T-cell (primary cell): ENCODE measurements at regions not wholly inside any gene's neighbourhood (a gene's known extent, or its start where the extent isn't known, plus 50 kb on each side); places are given as distances from the start of the nearest gene placed in this dataset.

Source experiments
- ATAC-seq, 4 experiments: fragments of 200-7000 bp in 3 of 4; fragments of 150-1000 bp in 1 of 4; cut with Tn5 transposase; replicated peaks in 1 of 4; 1 replicate in 3 of 4; 2 replicates in 1 of 4; pipeline ENCODE4 v1.10.0; 2021; ENCODE audit warnings: moderate library complexity in 3 of 4, mild to moderate bottlenecking in 2 of 4, moderate number of reproducible peaks in 1 of 4
- CTCF ChIA-PET, 2 donors: fragments of 300-600 bp; sonication (Branson Sonifier 250); formaldehyde crosslinking; loops; one replicate each; lab custom pipeline; 2022; ENCODE audit warnings: antibody characterized with exemption in 2 of 2; lab: Charles Lee
- POLR2A ChIA-PET, 2 donors: fragments of 300-600 bp; sonication (Branson Sonifier 250); formaldehyde crosslinking; loops; one replicate each; lab custom pipeline; 2022; ENCODE audit warnings: antibody characterized with exemption in 2 of 2; lab: Charles Lee
- DNase-seq, 35 experiments: peaks; one replicate each; pipeline versions ENCODE4 v3.0.0 to v3.0.0-alpha.2; 2013 to 2023
- H3K27ac ChIP-seq: one replicate; pipeline ENCODE4 v1.5.1; 2013; ENCODE audit warnings: low read length
- H3K27me3 ChIP-seq, 2 experiments: replicated peaks in 1 of 2; 1 replicate in 1 of 2; 2 replicates in 1 of 2; pipeline versions ENCODE4 v1.6.1 to v1.7.0; 2013; ENCODE audit warnings: low read length in 1 of 2, mixed read lengths in 1 of 2; ENCODE audit not compliant: control insufficient read depth in 2 of 2, insufficient read depth in 2 of 2; ENCODE audit errors: extremely low read depth in 1 of 2
- H3K36me3 ChIP-seq, 2 donors: 1 replicate in 1 of 2; 2 replicates in 1 of 2; pipeline versions ENCODE4 v1.6.1 to v1.7.0; 2013; ENCODE audit warnings: low read length in 1 of 2; ENCODE audit not compliant: control insufficient read depth in 2 of 2, insufficient read depth in 1 of 2; ENCODE audit errors: extremely low read depth in 1 of 2
- H3K4me1 ChIP-seq, 2 experiments: 1 replicate in 1 of 2; 2 replicates in 1 of 2; pipeline versions ENCODE4 v1.6.1 to v1.7.0; 2013; ENCODE audit warnings: low read length in 2 of 2, mixed read lengths in 1 of 2; ENCODE audit not compliant: insufficient read depth in 2 of 2, control insufficient read depth in 1 of 2; ENCODE audit errors: extremely low read depth in 1 of 2
- H3K4me3 ChIP-seq, 2 donors: 1 replicate in 1 of 2; 2 replicates in 1 of 2; pipeline versions ENCODE4 v1.5.1 to v1.7.0; 2013; ENCODE audit warnings: mild to moderate bottlenecking in 2 of 2, low read length in 1 of 2, moderate library complexity in 1 of 2; ENCODE audit not compliant: control insufficient read depth in 1 of 2; ENCODE audit errors: extremely low read depth in 1 of 2
- H3K9me3 ChIP-seq: 2 replicates; pipeline ENCODE4 v1.7.0; 2013
- H3K27ac Mint-ChIP-seq, 2 donors: one replicate each; pipeline ENCODE4 v1.8.0; 2020 to 2021; ENCODE audit warnings: mild to moderate bottlenecking in 2 of 2, mixed read lengths in 2 of 2
- H3K27me3 Mint-ChIP-seq, 2 donors: one replicate each; pipeline ENCODE4 v1.8.0; 2021 to 2022; ENCODE audit warnings: mixed read lengths in 2 of 2
- H3K36me3 Mint-ChIP-seq: one replicate; pipeline ENCODE4 v1.8.0; 2021; ENCODE audit warnings: mixed read lengths
- H3K4me1 Mint-ChIP-seq, 3 donors: one replicate each; pipeline ENCODE4 v1.8.0; 2020 to 2022; ENCODE audit warnings: mixed read lengths in 3 of 3, mild to moderate bottlenecking in 1 of 3
- H3K4me3 Mint-ChIP-seq, 3 donors: one replicate each; pipeline ENCODE4 v1.8.0; 2020 to 2022; ENCODE audit warnings: mild to moderate bottlenecking in 3 of 3, mixed read lengths in 3 of 3, moderate library complexity in 3 of 3
- H3K9me3 Mint-ChIP-seq, 3 donors: one replicate each; pipeline ENCODE4 v1.8.0; 2020 to 2022; ENCODE audit warnings: mixed read lengths in 3 of 3
- WGBS: methylation state at CpG from one replicate; pipeline ENCODE4 v1.1.5; 2013; ENCODE audit warnings: missing lambda C conversion rate; ENCODE audit not compliant: insufficient coverage; 5-methylcytosine and 5-hydroxymethylcytosine counted together

- H3K4me1 Mint-ChIP-seq = peaks cover 13 to 19% (median 17%) of the 10 kb centered on the region in 3 donors
- no peaks in the 10 kb centered on the region for H3K36me3 ChIP-seq
- no peak overlapping the region for H3K4me3 Mint-ChIP-seq
- 80% methylated on average over 5 of the region's 11 CpGs for WGBS
- no peaks in the 10 kb centered on the region for H3K9me3 Mint-ChIP-seq
- H3K27ac ChIP-seq = no peak overlapping the region
- no peaks in the 10 kb centered on the region for H3K9me3 ChIP-seq
- CTCF ChIA-PET = interaction anchor here in 1 of 2 donors (0.6 kb wide), 1 partner anchor 1134 kb away, joined by 3 read pairs; no protein-coding TSS in a partner anchor
- no peak for ATAC-seq
- no peak overlapping the region for H3K27ac Mint-ChIP-seq
- DNase-seq = no peak
- peaks cover 4 to 29% of the 10 kb centered on the region in 2 donors for H3K27me3 Mint-ChIP-seq
- POLR2A ChIA-PET = no interaction called here
- H3K4me3 ChIP-seq = no peak overlapping the region
- H3K36me3 Mint-ChIP-seq = no peaks in the 10 kb centered on the region
- H3K4me1 ChIP-seq = peaks cover 0 to 8% of the 10 kb centered on the region in 2 experiments
- peaks cover 0 to 9% of the 10 kb centered on the region in 2 experiments for H3K27me3 ChIP-seq
Observed at GRCh38 chr18:57087644-57088376, 59.1 kb upstream of the BOD1L2 start.

GRCh38 chr18:57088883-57089282 is 58.0 kb upstream of the BOD1L2 start:
- H3K9me3 Mint-ChIP-seq = no peaks in the 10 kb centered on the region
- no peaks in the 10 kb centered on the region for H3K36me3 Mint-ChIP-seq
- no peaks in the 10 kb centered on the region for H3K36me3 ChIP-seq
- no peak for ATAC-seq
- H3K4me3 Mint-ChIP-seq = no peak overlapping the region
- no peak overlapping the region for H3K27ac Mint-ChIP-seq
- H3K27ac ChIP-seq = no peak overlapping the region
- CTCF ChIA-PET = no interaction called here
- no peak overlapping the region for H3K4me3 ChIP-seq
- POLR2A ChIA-PET = no interaction called here
- peaks cover 9 to 27% of the 10 kb centered on the region in 2 donors for H3K27me3 Mint-ChIP-seq
- 71% methylated on average over 4 of the region's 5 CpGs for WGBS
- peaks cover 0 to 9% of the 10 kb centered on the region in 2 experiments for H3K27me3 ChIP-seq
- H3K4me1 ChIP-seq = peaks cover 0 to 8% of the 10 kb centered on the region in 2 experiments
- no peak for DNase-seq
- H3K9me3 ChIP-seq = no peaks in the 10 kb centered on the region
- H3K4me1 Mint-ChIP-seq = peaks cover 13 to 16% (median 16%) of the 10 kb centered on the region in 3 donors

- H3K27me3 Mint-ChIP-seq = peaks cover 13 to 27% of the 10 kb centered on the region in 2 donors
- peaks cover 0 to 6% of the 10 kb centered on the region in 2 experiments for H3K4me1 ChIP-seq
- no peak overlapping the region for H3K4me3 ChIP-seq
- WGBS = 57% methylated on average over 4 of the region's 6 CpGs
- no peak overlapping the region for H3K4me3 Mint-ChIP-seq
- ATAC-seq = no peak
- DNase-seq = no peak
- no peak overlapping the region for H3K27ac Mint-ChIP-seq
- peaks cover 5 to 8% (median 8%) of the 10 kb centered on the region in 3 donors for H3K4me1 Mint-ChIP-seq
- ChIA-PET CTCF (interaction anchor here in 1 of 2 donors (0.5 kb wide), 1 partner anchor 12 kb away, joined by 9 read pairs; no protein-coding TSS in a partner anchor), POLR2A (no interaction called here)
- H3K27ac ChIP-seq = no peak overlapping the region
- peaks cover 0 to 9% of the 10 kb centered on the region in 2 experiments for H3K27me3 ChIP-seq
- no peaks in the 10 kb centered on the region for H3K36me3 Mint-ChIP-seq
- H3K9me3 Mint-ChIP-seq = no peaks in the 10 kb centered on the region
- H3K9me3 ChIP-seq = no peaks in the 10 kb centered on the region
- no peaks in the 10 kb centered on the region for H3K36me3 ChIP-seq
Observed at GRCh38 chr18:57089702-57090101, 57.2 kb upstream of the BOD1L2 start.

GRCh38 chr18:57091231-57091630 is 55.7 kb upstream of the BOD1L2 start:
- no peaks in the 10 kb centered on the region for H3K4me1 Mint-ChIP-seq
- no peaks in the 10 kb centered on the region for H3K9me3 ChIP-seq
- no peak overlapping the region for H3K4me3 Mint-ChIP-seq
- DNase-seq = no peak
- ChIA-PET POLR2A (no interaction called here), CTCF (interaction anchor here in 1 of 2 donors (0.6 kb wide), 1 partner anchor 11 kb away, joined by 3 read pairs; no protein-coding TSS in a partner anchor)
- H3K4me1 ChIP-seq = no peaks in the 10 kb centered on the region
- ATAC-seq = no peak
- H3K27ac ChIP-seq = no peak overlapping the region
- no peak overlapping the region for H3K27ac Mint-ChIP-seq
- no peak overlapping the region for H3K4me3 ChIP-seq
- no peaks in the 10 kb centered on the region for H3K36me3 Mint-ChIP-seq
- H3K9me3 Mint-ChIP-seq = no peaks in the 10 kb centered on the region
- H3K36me3 ChIP-seq = no peaks in the 10 kb centered on the region
- peaks cover 16 to 20% of the 10 kb centered on the region in 2 donors for H3K27me3 Mint-ChIP-seq
- peaks cover 0 to 11% of the 10 kb centered on the region in 2 experiments for H3K27me3 ChIP-seq

GRCh38 chr18:57094175-57094574 is 52.7 kb upstream of the BOD1L2 start:
- Histone ChIP-seq H3K9me3 (no peaks in the 10 kb centered on the region), H3K4me3 (no peak overlapping the region), H3K27ac (no peak overlapping the region), H3K4me1 (no peaks in the 10 kb centered on the region), H3K36me3 (no peaks in the 10 kb centered on the region), H3K27me3 (peaks cover 0 to 8% of the 10 kb centered on the region in 2 experiments)
- peaks cover 0 to 1% (median 0%) of the 10 kb centered on the region in 3 donors for H3K9me3 Mint-ChIP-seq
- no peak for ATAC-seq
- peaks cover 8 to 12% of the 10 kb centered on the region in 2 donors for H3K27me3 Mint-ChIP-seq
- WGBS = 72% methylated on average over 3 of the region's 4 CpGs
- no peak for DNase-seq
- no peaks in the 10 kb centered on the region for H3K36me3 Mint-ChIP-seq
- no peak overlapping the region for H3K4me3 Mint-ChIP-seq
- POLR2A ChIA-PET = interaction anchor here in 1 of 2 donors (0.7 kb wide), 1 partner anchor 341 kb away, joined by 3 read pairs; no protein-coding TSS in a partner anchor
- CTCF ChIA-PET = no interaction called here
- H3K27ac Mint-ChIP-seq = no peak overlapping the region
- no peaks in the 10 kb centered on the region for H3K4me1 Mint-ChIP-seq

- Mint-ChIP-seq H3K9me3 (peaks cover 0 to 16% (median 7%) of the 10 kb centered on the region in 3 donors), H3K36me3 (no peaks in the 10 kb centered on the region), H3K4me3 (no peak overlapping the region), H3K4me1 (no peaks in the 10 kb centered on the region), H3K27me3 (peaks cover 0 to 12% of the 10 kb centered on the region in 2 donors), H3K27ac (no peak overlapping the region)
- Histone ChIP-seq H3K9me3 (no peaks in the 10 kb centered on the region), H3K4me1 (no peaks in the 10 kb centered on the region), H3K27ac (no peak overlapping the region), H3K36me3 (no peaks in the 10 kb centered on the region), H3K4me3 (no peak overlapping the region), H3K27me3 (peaks cover 0 to 3% of the 10 kb centered on the region in 2 experiments)
- 6% methylated on average over 3 of the region's 4 CpGs for WGBS
- POLR2A ChIA-PET = no interaction called here
- ATAC-seq (no peak), DNase-seq (no peak)
- CTCF ChIA-PET = no interaction called here
Observed at GRCh38 chr18:57095884-57096283, 51.0 kb upstream of the BOD1L2 start.
